A549 (cell line): ENCODE measurements at regions not wholly inside any gene's neighbourhood (a gene's known extent, or its start where the extent isn't known, plus 50 kb on each side); places are given as distances from the start of the nearest gene placed in this dataset.

ENCODE experiments used
- BHLHE40 ChIP-seq: IDR thresholded peaks from 2 replicates; pipeline ENCODE4 v1.6.1; 2012; ENCODE audit warnings: low read depth, low read length, inconsistent platforms
- CEBPB ChIP-seq, 2 experiments: fragments of >200 bp in 1 of 2; sonication (Bioruptor Twin) in 1 of 2; formaldehyde crosslinking in 1 of 2; IDR thresholded peaks; 2 replicates each; pipeline ENCODE4 v1.6.1; 2012 to 2016
- MYC ChIP-seq: IDR thresholded peaks from 2 replicates; pipeline ENCODE4 v1.6.1; 2012; ENCODE audit warnings: mild to moderate bottlenecking, inconsistent platforms, low read length, improper control_type of control experiment, borderline replicate concordance
- NFE2L2 ChIP-seq: fragments of 150-350 bp; conservative IDR thresholded peaks from 2 replicates; pipeline ENCODE4 v1.6.1; 2014; ENCODE audit warnings: low read length
- PHF8 ChIP-seq: fragments of 200-600 bp; sonication (generic); IDR thresholded peaks from 2 replicates; pipeline ENCODE4 v1.6.1; 2016; ENCODE audit warnings: low read depth, mild to moderate bottlenecking, antibody characterized with exemption, moderate library complexity, borderline replicate concordance
- POLR2A ChIP-seq: IDR thresholded peaks from 2 replicates; pipeline ENCODE4 v1.6.1; 2012; ENCODE audit warnings: mild to moderate bottlenecking, low read length
- RAD21 ChIP-seq, 2 experiments: fragments of >200 bp in 1 of 2; sonication (Bioruptor Twin) in 1 of 2; formaldehyde crosslinking in 1 of 2; IDR thresholded peaks in 1 of 2; conservative IDR thresholded peaks in 1 of 2; 2 replicates in 1 of 2; 3 replicates in 1 of 2; pipeline ENCODE4 v1.6.1; 2012 to 2018; ENCODE audit warnings: inconsistent platforms in 1 of 2
- SMC3 ChIP-seq: fragments of >200 bp; sonication (Bioruptor Twin); formaldehyde crosslinking; IDR thresholded peaks from 3 replicates; pipeline ENCODE4 v1.6.1; 2018; ENCODE audit warnings: inconsistent platforms
- TF ChIP-seq, protein P1 (sequence below): fragments of 450-650 bp; IDR thresholded peaks from 2 replicates; pipeline ENCODE4 v1.6.1; 2014; ENCODE audit warnings: antibody characterized with exemption
- TF ChIP-seq, protein P2 (sequence below): fragments of >200 bp; sonication (Bioruptor Twin); formaldehyde crosslinking; IDR thresholded peaks from 3 replicates; pipeline ENCODE4 v1.5.1; 2016
- TF ChIP-seq, protein P3 (sequence below): IDR thresholded peaks from 2 replicates; pipeline ENCODE4 v1.6.1; 2012

DNA sequence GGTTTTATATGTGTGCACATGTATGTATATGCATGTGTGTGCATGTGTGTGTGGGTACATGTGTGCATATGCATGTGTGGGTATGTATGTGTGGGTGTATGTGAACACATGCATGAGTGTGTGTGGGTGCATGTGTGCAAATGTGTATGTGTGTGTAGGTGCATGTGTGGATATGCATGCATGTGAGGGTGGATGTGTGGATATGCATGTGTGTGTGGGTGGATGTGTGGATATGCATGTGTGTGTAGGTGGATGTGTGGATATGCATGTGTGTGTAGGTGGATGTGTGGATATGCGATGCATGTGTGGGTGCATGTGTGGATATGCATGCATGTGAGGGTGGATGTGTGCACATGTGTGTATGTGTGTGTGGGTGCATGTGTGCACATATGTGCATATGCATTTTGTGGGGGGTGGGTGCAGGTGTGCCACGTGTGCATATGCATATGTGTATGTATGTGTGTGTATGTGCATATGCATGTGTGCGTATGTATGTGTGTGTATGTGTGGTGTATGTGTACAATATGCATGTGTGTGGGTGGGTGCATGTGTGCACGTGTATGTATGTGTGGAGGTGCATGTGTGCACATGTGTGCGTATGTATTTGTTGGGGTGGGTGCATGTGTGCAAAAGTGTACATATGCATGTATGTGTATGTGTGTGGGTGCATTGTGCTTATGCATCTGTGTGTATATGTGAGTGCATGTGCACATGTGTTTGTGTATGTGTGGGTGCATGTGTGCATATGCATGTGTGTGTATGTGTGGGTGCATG lies 144.2 kb downstream of the GAS1 start:
- TF ChIP-seq RAD21 (conservative IDR thresholded peaks at IDR 0.05 in 1 of 2, IDR thresholded peaks at IDR 0.05 in 1 of 2) (no peak), PHF8 (no peak), POLR2A (no peak), MYC (no peak), CEBPB (IDR thresholded peaks at IDR 0.05) (no peak), SMC3 (no peak), NFE2L2 (no peak), BHLHE40 (no peak)
- TF ChIP-seq, protein P1, sequence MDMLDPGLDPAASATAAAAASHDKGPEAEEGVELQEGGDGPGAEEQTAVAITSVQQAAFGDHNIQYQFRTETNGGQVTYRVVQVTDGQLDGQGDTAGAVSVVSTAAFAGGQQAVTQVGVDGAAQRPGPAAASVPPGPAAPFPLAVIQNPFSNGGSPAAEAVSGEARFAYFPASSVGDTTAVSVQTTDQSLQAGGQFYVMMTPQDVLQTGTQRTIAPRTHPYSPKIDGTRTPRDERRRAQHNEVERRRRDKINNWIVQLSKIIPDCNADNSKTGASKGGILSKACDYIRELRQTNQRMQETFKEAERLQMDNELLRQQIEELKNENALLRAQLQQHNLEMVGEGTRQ = no peak
- TF ChIP-seq, protein P2, sequence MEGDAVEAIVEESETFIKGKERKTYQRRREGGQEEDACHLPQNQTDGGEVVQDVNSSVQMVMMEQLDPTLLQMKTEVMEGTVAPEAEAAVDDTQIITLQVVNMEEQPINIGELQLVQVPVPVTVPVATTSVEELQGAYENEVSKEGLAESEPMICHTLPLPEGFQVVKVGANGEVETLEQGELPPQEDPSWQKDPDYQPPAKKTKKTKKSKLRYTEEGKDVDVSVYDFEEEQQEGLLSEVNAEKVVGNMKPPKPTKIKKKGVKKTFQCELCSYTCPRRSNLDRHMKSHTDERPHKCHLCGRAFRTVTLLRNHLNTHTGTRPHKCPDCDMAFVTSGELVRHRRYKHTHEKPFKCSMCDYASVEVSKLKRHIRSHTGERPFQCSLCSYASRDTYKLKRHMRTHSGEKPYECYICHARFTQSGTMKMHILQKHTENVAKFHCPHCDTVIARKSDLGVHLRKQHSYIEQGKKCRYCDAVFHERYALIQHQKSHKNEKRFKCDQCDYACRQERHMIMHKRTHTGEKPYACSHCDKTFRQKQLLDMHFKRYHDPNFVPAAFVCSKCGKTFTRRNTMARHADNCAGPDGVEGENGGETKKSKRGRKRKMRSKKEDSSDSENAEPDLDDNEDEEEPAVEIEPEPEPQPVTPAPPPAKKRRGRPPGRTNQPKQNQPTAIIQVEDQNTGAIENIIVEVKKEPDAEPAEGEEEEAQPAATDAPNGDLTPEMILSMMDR = no peak
- TF ChIP-seq, protein P3, sequence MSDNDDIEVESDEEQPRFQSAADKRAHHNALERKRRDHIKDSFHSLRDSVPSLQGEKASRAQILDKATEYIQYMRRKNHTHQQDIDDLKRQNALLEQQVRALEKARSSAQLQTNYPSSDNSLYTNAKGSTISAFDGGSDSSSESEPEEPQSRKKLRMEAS = no peak
